DOHH2 (cell line): ENCODE measurements at regions not wholly inside any gene's neighbourhood (a gene's known extent, or its start where the extent isn't known, plus 50 kb on each side); places are given as distances from the start of the nearest gene placed in this dataset.

ENCODE experiments used
- H3F3A ChIP-seq: fragments of 200-600 bp; sonication (generic), shearing (Covaris generic); 2 replicates; pipeline ENCODE4 v1.6.0; 2016; ENCODE audit warnings: antibody characterized with exemption, mild to moderate bottlenecking; ENCODE audit not compliant: control insufficient read depth, insufficient read depth
- H3K27ac ChIP-seq: fragments of 200-600 bp; sonication (generic); 2 replicates; pipeline ENCODE4 v1.5.1; 2014; ENCODE audit warnings: low read depth, mild to moderate bottlenecking, low read length, moderate library complexity
- H3K27me3 ChIP-seq: fragments of 200-600 bp; sonication (generic); 2 replicates; pipeline ENCODE4 v1.6.1; 2014; ENCODE audit warnings: mild to moderate bottlenecking, low read length, mixed read lengths; ENCODE audit not compliant: control insufficient read depth
- H3K36me3 ChIP-seq: fragments of 200-600 bp; sonication (generic); 2 replicates; pipeline ENCODE4 v1.6.1; 2014; ENCODE audit warnings: mild to moderate bottlenecking, low read length, moderate library complexity, mixed read lengths; ENCODE audit not compliant: control insufficient read depth
- H3K4me1 ChIP-seq: fragments of 200-600 bp; sonication (generic); 2 replicates; pipeline ENCODE4 v1.6.1; 2014; ENCODE audit warnings: mild to moderate bottlenecking, low read length, mixed read lengths; ENCODE audit not compliant: control insufficient read depth
- H3K4me2 ChIP-seq: fragments of 200-600 bp; sonication (generic); 2 replicates; pipeline ENCODE4 v1.6.0; 2014; ENCODE audit warnings: mild to moderate bottlenecking, low read length, moderate library complexity
- H3K4me3 ChIP-seq: fragments of 200-600 bp; sonication (generic); 2 replicates; pipeline ENCODE4 v1.5.1; 2014; ENCODE audit warnings: mild to moderate bottlenecking, low read length, mixed read lengths
- H3K79me2 ChIP-seq: fragments of 200-600 bp; sonication (generic); 2 replicates; pipeline ENCODE4 v1.6.1; 2014; ENCODE audit warnings: mild to moderate bottlenecking, low read length, mixed read lengths; ENCODE audit not compliant: control insufficient read depth
- H3K9me2 ChIP-seq: fragments of 200-600 bp; sonication (generic); replicated peaks from 2 replicates; pipeline ENCODE4 v1.6.1; 2014; ENCODE audit warnings: mild to moderate bottlenecking, low read length, mixed read lengths; ENCODE audit not compliant: control insufficient read depth
- H3K9me3 ChIP-seq: fragments of 200-600 bp; sonication (generic); 2 replicates; pipeline ENCODE4 v1.6.1; 2014; ENCODE audit warnings: antibody characterized with exemption, low read length, mixed read lengths; ENCODE audit not compliant: control insufficient read depth, insufficient read depth
- H4K20me1 ChIP-seq: fragments of 200-600 bp; sonication (generic); 2 replicates; pipeline ENCODE4 v1.6.0; 2014; ENCODE audit warnings: low read depth, mild to moderate bottlenecking, antibody characterized with exemption, low read length, moderate library complexity; ENCODE audit not compliant: control insufficient read depth, insufficient read depth
- EZH2phosphoT487 ChIP-seq: fragments of 200-600 bp; sonication (generic); IDR thresholded peaks from 2 replicates; pipeline ENCODE4 v1.6.1; 2017; ENCODE audit warnings: borderline replicate concordance, mild to moderate bottlenecking, antibody characterized with exemption, low read length, moderate library complexity, mixed read lengths
- TF ChIP-seq, protein P1 (sequence below): fragments of 200-600 bp; sonication (generic); IDR thresholded peaks from one replicate; pipeline ENCODE4 v1.5.1; 2014; ENCODE audit warnings: antibody characterized with exemption, mild to moderate bottlenecking, low read depth, low read length; ENCODE audit not compliant: poor library complexity, severe bottlenecking

DNA sequence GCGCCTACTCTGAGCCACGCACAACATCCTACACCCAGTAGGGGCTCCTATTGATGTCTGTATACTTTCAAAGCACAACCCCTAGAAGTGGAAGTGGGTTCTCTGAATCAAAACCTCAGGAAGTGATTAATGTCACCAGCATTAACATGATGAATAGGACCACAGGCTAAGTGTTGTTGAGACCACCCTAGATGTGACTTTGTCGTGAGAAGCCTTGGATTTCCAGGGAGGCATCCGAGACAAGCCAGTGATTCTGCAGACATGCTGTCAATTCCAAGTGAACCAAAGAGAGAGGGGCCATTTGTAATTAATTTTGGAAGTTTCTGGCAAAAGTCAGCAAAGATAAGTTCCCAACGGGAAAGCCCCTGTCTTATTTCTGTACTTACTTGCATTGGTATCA is 493.0 kb downstream of the ZIC3 start:
- H3K36me3 ChIP-seq, result no peaks in the 10 kb centered on the region
- TF ChIP-seq, protein P1, sequence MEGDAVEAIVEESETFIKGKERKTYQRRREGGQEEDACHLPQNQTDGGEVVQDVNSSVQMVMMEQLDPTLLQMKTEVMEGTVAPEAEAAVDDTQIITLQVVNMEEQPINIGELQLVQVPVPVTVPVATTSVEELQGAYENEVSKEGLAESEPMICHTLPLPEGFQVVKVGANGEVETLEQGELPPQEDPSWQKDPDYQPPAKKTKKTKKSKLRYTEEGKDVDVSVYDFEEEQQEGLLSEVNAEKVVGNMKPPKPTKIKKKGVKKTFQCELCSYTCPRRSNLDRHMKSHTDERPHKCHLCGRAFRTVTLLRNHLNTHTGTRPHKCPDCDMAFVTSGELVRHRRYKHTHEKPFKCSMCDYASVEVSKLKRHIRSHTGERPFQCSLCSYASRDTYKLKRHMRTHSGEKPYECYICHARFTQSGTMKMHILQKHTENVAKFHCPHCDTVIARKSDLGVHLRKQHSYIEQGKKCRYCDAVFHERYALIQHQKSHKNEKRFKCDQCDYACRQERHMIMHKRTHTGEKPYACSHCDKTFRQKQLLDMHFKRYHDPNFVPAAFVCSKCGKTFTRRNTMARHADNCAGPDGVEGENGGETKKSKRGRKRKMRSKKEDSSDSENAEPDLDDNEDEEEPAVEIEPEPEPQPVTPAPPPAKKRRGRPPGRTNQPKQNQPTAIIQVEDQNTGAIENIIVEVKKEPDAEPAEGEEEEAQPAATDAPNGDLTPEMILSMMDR, result no peak
- no peak for TF ChIP-seq EZH2phosphoT487
- H3F3A ChIP-seq, result no peaks in the 10 kb centered on the region
- no peak overlapping the region for H3K4me2 ChIP-seq
- no peaks in the 10 kb centered on the region for H3K9me2 ChIP-seq
- H3K27ac ChIP-seq, result no peak overlapping the region
- no peaks in the 10 kb centered on the region for H3K27me3 ChIP-seq
- no peaks in the 10 kb centered on the region for H3K79me2 ChIP-seq
- H3K9me3 ChIP-seq, result no peaks in the 10 kb centered on the region
- H3K4me3 ChIP-seq, result no peak overlapping the region
- H4K20me1 ChIP-seq, result no peaks in the 10 kb centered on the region
- H3K4me1 ChIP-seq, result no peaks in the 10 kb centered on the region

DNA sequence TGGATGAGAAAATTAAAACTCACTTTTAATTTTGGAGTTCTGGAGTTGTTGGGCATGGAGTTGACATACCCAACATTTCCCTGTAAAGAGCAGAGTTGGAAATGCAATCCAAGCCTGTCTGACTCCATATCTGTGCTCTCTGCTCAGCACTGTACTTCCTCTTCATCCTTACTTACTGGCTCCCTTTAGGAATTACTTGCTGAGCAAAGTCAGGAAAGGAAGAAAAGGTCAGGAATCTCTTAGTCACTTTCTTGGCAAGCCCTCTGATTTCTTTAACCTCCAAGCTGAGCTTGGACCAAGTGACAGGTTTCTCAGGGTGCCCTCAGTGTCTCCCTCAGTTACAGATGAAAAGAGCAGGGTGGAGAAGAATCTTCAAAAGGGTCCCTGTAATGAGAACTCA is 501.5 kb downstream of the ZIC3 start:
- Histone ChIP-seq H4K20me1 (no peaks in the 10 kb centered on the region), H3F3A (no peaks in the 10 kb centered on the region), H3K79me2 (no peaks in the 10 kb centered on the region), H3K9me3 (no peaks in the 10 kb centered on the region), H3K27me3 (no peaks in the 10 kb centered on the region), H3K4me3 (no peak overlapping the region), H3K36me3 (no peaks in the 10 kb centered on the region), H3K4me1 (no peaks in the 10 kb centered on the region), H3K4me2 (no peak overlapping the region), H3K9me2 (no peaks in the 10 kb centered on the region), H3K27ac (no peak overlapping the region)
- TF ChIP-seq, protein P1, result no peak
- TF ChIP-seq EZH2phosphoT487, result no peak

DNA sequence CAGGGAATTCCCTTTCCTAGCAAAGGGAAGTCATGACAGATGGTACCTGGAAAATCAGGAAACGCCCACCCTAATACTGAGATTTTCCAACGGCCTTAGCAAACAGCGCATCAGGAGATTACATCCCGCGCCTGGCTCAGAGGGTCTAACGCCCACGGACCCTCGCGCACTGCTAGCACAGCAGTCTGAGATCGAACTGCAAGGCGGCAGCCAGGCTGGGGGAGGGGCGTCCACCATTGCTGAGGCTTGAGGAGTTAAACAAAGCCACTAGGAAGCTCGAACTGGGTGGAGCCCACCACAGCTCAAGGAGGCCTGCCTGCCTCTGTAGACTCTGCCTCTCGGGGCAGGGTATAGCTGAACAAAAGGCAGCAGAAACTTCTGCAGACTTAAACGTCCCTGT is 507.7 kb downstream of the ZIC3 start:
- no peaks in the 10 kb centered on the region for H3F3A ChIP-seq
- H3K27me3 ChIP-seq, result no peaks in the 10 kb centered on the region
- no peak overlapping the region for H3K27ac ChIP-seq
- no peak overlapping the region for H3K4me2 ChIP-seq
- H4K20me1 ChIP-seq, result no peaks in the 10 kb centered on the region
- H3K36me3 ChIP-seq, result no peaks in the 10 kb centered on the region
- no peaks in the 10 kb centered on the region for H3K79me2 ChIP-seq
- TF ChIP-seq EZH2phosphoT487, result no peak
- TF ChIP-seq, protein P1, result no peak
- no peaks in the 10 kb centered on the region for H3K4me1 ChIP-seq
- H3K9me3 ChIP-seq, result no peaks in the 10 kb centered on the region
- H3K9me2 ChIP-seq, result no peaks in the 10 kb centered on the region
- no peak overlapping the region for H3K4me3 ChIP-seq

DNA sequence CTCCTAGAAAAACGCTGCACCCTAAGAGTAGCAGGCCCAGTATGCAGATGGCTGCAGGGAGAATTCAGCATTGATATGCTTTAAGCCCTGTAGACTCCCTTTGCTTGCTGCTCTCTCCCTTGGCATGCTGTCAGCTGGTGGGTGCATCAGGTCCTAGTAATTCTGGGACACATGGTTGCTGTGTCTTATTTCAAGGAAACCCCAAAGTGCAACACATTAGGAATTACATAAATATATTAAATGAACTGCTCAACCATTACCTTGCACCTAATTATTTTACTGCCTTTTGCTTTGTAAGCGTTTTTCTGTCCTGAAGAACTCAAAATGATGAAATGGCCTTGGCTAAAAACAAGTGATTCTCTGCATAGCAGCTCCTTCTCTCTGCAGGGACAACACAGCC is 516.3 kb downstream of the ZIC3 start:
- Histone ChIP-seq H3K27ac (no peak overlapping the region), H3K4me3 (no peak overlapping the region), H3K9me2 (no peaks in the 10 kb centered on the region), H3K9me3 (no peaks in the 10 kb centered on the region), H4K20me1 (no peaks in the 10 kb centered on the region), H3K27me3 (no peaks in the 10 kb centered on the region), H3K4me2 (no peak overlapping the region), H3F3A (no peaks in the 10 kb centered on the region), H3K36me3 (no peaks in the 10 kb centered on the region), H3K79me2 (no peaks in the 10 kb centered on the region), H3K4me1 (no peaks in the 10 kb centered on the region)
- no peak for TF ChIP-seq EZH2phosphoT487
- TF ChIP-seq, protein P1, result no peak
